WI38 (cell line): ENCODE measurements at regions not wholly inside any gene's neighbourhood (a gene's known extent, or its start where the extent isn't known, plus 50 kb on each side); places are given as distances from the start of the nearest gene placed in this dataset.
"Not testable (repeated sequence)": the region's sequence is repeated elsewhere in the genome, so short reads cannot be mapped to it uniquely, and the experiment has no call there.

Source experiments
- H3K4me3 ChIP-seq: 2 replicates; pipeline ENCODE4 v1.5.1; 2011; ENCODE audit warnings: low read depth, mild to moderate bottlenecking, control low read depth, low read length
- TF ChIP-seq, protein P1 (sequence below): IDR thresholded peaks from 2 replicates; pipeline ENCODE4 v1.5.1; 2012; ENCODE audit warnings: low read depth, mild to moderate bottlenecking, control low read depth, low read length

DNA sequence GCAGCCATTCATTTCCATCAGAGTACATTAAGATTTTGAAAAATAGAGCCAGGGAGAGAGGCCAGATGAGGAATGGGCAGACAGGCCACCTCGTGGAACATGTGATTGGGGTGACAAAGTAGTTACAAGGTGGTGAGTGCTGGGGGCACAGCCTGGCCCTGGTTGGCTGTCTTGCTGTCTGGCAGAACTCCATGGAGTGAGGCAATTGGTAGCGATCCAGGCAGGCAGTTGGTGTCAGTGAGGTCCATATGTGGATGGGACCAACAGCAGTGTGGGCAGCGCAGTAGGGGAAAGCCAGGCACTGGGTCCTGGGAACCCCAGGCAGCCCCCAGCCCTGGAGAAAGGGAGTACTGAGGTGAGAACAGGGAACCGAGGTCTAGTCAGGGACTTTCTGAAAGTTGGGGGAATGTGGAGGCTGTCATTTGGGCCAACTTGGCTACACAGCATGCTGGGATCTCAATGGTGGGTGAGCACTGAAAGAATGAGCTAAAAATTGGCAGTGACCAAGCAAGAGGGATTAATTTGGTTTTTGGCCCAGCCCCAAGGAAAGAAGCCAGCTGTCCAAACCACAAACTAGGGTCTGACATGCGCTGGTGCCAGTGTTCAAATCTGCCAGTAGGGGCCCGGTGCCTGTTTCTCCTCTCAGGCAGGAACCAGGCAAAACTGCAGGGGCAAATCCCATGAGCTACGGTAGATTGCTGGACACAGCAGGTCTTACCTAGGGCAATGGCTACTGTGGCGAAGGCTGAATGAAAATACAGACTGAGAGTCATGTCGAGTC lies 61.4 kb upstream of the E2F3 start:
- no peak overlapping the region for H3K4me3 ChIP-seq
- TF ChIP-seq, protein P1, sequence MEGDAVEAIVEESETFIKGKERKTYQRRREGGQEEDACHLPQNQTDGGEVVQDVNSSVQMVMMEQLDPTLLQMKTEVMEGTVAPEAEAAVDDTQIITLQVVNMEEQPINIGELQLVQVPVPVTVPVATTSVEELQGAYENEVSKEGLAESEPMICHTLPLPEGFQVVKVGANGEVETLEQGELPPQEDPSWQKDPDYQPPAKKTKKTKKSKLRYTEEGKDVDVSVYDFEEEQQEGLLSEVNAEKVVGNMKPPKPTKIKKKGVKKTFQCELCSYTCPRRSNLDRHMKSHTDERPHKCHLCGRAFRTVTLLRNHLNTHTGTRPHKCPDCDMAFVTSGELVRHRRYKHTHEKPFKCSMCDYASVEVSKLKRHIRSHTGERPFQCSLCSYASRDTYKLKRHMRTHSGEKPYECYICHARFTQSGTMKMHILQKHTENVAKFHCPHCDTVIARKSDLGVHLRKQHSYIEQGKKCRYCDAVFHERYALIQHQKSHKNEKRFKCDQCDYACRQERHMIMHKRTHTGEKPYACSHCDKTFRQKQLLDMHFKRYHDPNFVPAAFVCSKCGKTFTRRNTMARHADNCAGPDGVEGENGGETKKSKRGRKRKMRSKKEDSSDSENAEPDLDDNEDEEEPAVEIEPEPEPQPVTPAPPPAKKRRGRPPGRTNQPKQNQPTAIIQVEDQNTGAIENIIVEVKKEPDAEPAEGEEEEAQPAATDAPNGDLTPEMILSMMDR, result no peak

DNA sequence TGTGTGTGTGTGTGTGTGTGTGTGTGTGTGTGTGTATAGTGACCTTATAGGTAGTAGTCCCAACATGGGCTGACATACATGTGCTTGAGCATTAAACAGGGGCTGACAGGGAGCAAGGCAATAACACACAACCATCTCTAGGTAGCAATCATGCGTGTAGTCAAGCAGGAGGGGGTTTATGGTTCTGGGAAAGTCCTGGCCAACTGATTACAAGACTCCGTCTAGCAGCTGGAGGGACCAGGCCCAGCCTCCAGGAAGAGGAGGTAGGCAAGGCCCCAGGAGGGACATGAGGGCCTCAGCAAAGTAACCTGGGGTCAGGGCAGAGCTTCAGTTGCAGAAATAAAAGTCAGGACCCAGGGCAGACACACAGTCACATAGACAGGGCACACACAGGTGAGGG lies 60.6 kb upstream of the E2F3 start:
- H3K4me3 ChIP-seq, result no peak overlapping the region
- TF ChIP-seq, protein P1, result no peak

DNA sequence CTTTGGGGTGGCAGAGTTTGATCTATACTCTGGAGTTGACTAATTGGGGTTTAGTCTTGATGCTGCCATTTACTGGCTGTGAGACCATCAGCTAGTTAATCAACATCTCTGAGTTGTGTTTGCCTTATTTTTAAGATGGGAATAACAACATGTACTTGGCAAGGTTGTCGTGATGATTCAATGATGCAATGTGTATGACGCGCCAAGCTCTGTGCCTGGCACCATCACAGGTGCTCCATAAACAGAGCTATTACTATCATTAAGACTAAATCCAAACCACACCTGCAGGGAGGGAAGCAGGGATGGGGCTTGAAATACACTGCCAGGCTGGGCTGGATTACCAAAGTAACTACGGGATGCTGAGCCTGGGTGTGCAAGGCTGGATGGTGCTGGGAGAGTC lies 60.1 kb upstream of the E2F3 start:
- H3K4me3 ChIP-seq, result no peak overlapping the region
- TF ChIP-seq, protein P1, result no peak

DNA sequence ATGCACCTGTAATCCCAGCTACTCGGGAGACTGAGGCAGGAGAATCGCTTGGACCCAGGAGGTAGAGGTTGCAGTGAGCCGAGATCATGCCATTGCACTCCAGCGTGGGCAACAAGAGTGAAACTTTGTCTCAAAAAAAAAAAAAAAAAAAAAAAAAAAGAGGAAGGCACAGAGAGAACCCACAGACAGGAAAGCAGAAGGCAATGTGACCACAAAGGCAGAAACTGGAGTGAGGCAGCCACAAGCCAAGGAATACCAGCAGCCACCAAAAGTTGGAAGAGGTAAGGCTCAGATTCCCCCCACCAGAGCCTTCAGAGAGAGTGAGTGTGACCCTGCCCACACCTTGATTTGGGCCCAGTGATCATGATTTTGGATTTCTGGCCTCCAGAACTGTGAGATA lies 54.7 kb upstream of the E2F3 start:
- H3K4me3 ChIP-seq, result not testable (repeated sequence)

DNA sequence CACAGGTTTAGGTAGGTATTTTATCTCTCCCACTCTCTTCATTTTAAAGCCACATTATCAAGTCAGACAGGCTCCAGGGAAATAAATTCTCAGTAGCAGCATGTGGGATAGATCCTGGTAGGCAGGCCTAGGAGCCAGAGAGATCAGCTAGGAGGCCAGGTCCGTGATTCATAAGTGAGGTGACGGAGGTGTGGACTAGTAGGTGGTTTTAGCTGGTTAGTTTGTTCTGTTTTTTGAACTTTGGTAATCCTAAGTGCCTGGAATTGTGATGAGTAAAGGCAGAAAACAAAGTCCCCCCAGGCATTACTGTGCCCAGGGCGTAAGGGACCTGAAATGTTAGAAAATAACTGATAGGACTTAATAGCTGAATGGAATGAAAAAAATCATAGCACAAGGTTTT lies 53.6 kb upstream of the E2F3 start:
- no peak overlapping the region for H3K4me3 ChIP-seq
- TF ChIP-seq, protein P1, result no peak

DNA sequence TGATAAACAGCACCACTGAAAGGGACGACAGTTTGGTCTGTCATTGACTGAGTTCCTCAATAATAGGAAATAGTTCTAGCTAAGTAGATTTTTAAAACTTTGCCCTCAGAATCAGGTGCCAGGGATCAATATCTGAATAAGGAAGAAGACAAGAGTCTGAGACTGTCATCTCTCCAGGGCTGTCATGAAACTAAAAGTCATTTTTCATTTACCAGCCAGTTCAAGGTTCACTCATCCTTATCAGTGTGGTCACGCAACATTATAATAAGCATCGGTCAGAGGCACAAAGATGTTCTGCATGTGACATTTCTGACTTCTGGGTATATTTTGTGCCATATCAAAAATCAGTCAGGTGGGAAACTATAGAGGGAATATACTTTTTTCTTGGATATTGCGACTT lies 52.5 kb upstream of the E2F3 start:
- no peak overlapping the region for H3K4me3 ChIP-seq
- TF ChIP-seq, protein P1, result no peak

DNA sequence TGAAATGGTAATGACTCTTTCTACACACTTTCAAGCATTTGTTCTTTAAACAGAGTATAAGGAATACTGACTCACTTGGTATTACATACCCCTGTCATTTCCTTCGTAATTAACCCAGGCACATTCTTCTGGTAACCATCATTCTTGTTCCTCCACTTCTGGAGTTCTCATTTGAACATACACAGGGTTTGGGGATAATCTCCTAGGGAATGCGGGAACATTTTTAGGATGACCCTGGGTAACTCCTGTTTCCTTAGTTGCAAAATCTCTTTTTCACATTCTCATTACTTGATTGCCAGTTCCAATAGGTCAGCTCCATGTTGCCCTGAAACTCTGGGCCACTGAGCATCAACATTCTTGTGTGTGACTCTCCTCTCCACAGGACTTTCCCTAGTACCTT lies 51.5 kb upstream of the E2F3 start:
- TF ChIP-seq, protein P1, result no peak
- H3K4me3 ChIP-seq, result no peak overlapping the region

DNA sequence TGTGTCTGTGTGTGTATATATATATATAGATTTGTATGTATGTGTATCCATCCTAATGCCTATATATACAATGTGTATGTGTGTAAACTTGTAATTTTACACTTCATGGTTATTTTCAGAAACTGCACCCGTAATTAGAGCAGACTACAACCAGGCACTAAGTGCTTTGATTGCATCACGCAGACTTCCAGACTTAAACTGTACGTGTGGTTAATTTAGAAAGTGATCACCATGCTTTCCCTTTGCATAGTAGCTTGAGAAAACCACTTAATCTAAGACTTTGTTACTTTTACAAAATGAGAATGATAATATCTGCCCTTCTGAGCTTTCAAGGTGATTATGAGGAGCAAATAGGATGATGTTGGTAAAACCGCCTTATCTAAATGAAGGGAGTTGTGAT lies 50.1 kb upstream of the E2F3 start:
- TF ChIP-seq, protein P1, result no peak
- no peak overlapping the region for H3K4me3 ChIP-seq
